HepG2 (cell line): ENCODE measurements at regions not wholly inside any gene's neighbourhood (a gene's known extent, or its start where the extent isn't known, plus 50 kb on each side); places are given as distances from the start of the nearest gene placed in this dataset.

Experiments
- E2F1 ChIP-seq: sonication (generic); formaldehyde crosslinking; IDR thresholded peaks from 2 replicates; pipeline ENCODE4 v1.5.0; 2020; ENCODE audit warnings: missing genetic modification reagents
- FOXK1 ChIP-seq: sonication (generic); formaldehyde crosslinking; IDR thresholded peaks from 2 replicates; pipeline ENCODE4 v1.4.0; 2020; ENCODE audit warnings: low read depth, missing genetic modification reagents, borderline replicate concordance
- MLXIP ChIP-seq: sonication (generic); formaldehyde crosslinking; IDR thresholded peaks from 2 replicates; pipeline ENCODE4 v1.9.0; 2021; ENCODE audit warnings: missing genetic modification reagents, borderline replicate concordance
- SCMH1 ChIP-seq: sonication (generic); formaldehyde crosslinking; IDR thresholded peaks from 2 replicates; pipeline ENCODE4 v1.9.0; 2021; ENCODE audit warnings: missing genetic modification reagents, mild to moderate bottlenecking, borderline replicate concordance
- SP4 ChIP-seq: sonication (generic); formaldehyde crosslinking; IDR thresholded peaks from 2 replicates; pipeline ENCODE4 v1.8.1; 2023; ENCODE audit warnings: mild to moderate bottlenecking, missing genetic modification reagents
- ZNF101 ChIP-seq: sonication (generic); formaldehyde crosslinking; IDR thresholded peaks from 2 replicates; pipeline ENCODE4 v1.4.0; 2020; ENCODE audit warnings: mild to moderate bottlenecking, low read depth, missing genetic modification reagents, borderline replicate concordance
- ZNF670 ChIP-seq: sonication (generic); formaldehyde crosslinking; IDR thresholded peaks from 2 replicates; pipeline ENCODE4 v1.8.0; 2022; ENCODE audit warnings: mild to moderate bottlenecking, missing genetic modification reagents, borderline replicate concordance
- ZNF747 ChIP-seq: sonication (generic); formaldehyde crosslinking; IDR thresholded peaks from 2 replicates; pipeline ENCODE4 v1.8.1; 2023; ENCODE audit warnings: missing genetic modification reagents, mild to moderate bottlenecking, borderline replicate concordance
- ZNF780A ChIP-seq: sonication (generic); formaldehyde crosslinking; IDR thresholded peaks from 2 replicates; pipeline ENCODE4 v1.8.0; 2022; ENCODE audit warnings: mild to moderate bottlenecking, missing genetic modification reagents, moderate library complexity
- ZSCAN22 ChIP-seq: sonication (generic); formaldehyde crosslinking; IDR thresholded peaks from 2 replicates; pipeline ENCODE4 v1.4.0; 2020; ENCODE audit warnings: mild to moderate bottlenecking, missing genetic modification reagents
- ZSCAN31 ChIP-seq: sonication (generic); formaldehyde crosslinking; IDR thresholded peaks from 2 replicates; pipeline ENCODE4 v1.5.0; 2020; ENCODE audit warnings: low read depth, mild to moderate bottlenecking, missing genetic modification reagents
- ZUFSP ChIP-seq: sonication (generic); formaldehyde crosslinking; IDR thresholded peaks from 2 replicates; pipeline ENCODE4 v1.9.0; 2021; ENCODE audit warnings: missing genetic modification reagents, mild to moderate bottlenecking, borderline replicate concordance

GRCh38 chr1:98502937-98503336 lies 158.6 kb upstream of the SNX7 start (continued):
- no peak for TF ChIP-seq ZUFSP (CRISPR knock-in tag)
- TF ChIP-seq ZSCAN22 (CRISPR knock-in tag), result no peak
- no peak for TF ChIP-seq E2F1 (CRISPR knock-in tag)
- no peak for TF ChIP-seq ZNF670 (CRISPR knock-in tag)
- no peak for TF ChIP-seq ZNF101 (CRISPR knock-in tag)
- no peak for TF ChIP-seq SP4 (CRISPR knock-in tag)
- TF ChIP-seq ZSCAN31 (CRISPR knock-in tag), result no peak
- TF ChIP-seq FOXK1, result no peak
- no peak for TF ChIP-seq SCMH1 (CRISPR knock-in tag)
- no peak for TF ChIP-seq ZNF747 (CRISPR knock-in tag)
- no peak for TF ChIP-seq MLXIP
- TF ChIP-seq ZNF780A, result no peak
